Fibroblast of lung (primary cell): ENCODE measurements at regions not wholly inside any gene's neighbourhood (a gene's known extent, or its start where the extent isn't known, plus 50 kb on each side); places are given as distances from the start of the nearest gene placed in this dataset.

Experiments
- CTCF ChIP-seq, 2 donors: IDR thresholded peaks in 1 of 2; conservative IDR thresholded peaks in 1 of 2; 1 replicate in 1 of 2; 2 replicates in 1 of 2; pipeline ENCODE4 v1.5.1; 2011 to 2012; ENCODE audit warnings: low read length in 2 of 2, control low read depth in 1 of 2, inconsistent platforms in 1 of 2, low read depth in 1 of 2, mild to moderate bottlenecking in 1 of 2
- EZH2 ChIP-seq: IDR thresholded peaks from 2 replicates; pipeline ENCODE4 v1.5.1; 2012; ENCODE audit warnings: low read length, control low read depth, mild to moderate bottlenecking; ENCODE audit errors: missing control alignments

- no peak for TF ChIP-seq CTCF (conservative IDR thresholded peaks at IDR 0.05 in 1 of 2, IDR thresholded peaks at IDR 0.05 in 1 of 2; ENCODE audit: low read depth in 1 of 2, low read length in 2 of 2)
- no peak for TF ChIP-seq EZH2
These were observed 320.9 kb upstream of the CAMK1G start for GRCh38 chr1:209262631-209263030.
